Mucosa of gallbladder (tissue), 1 donor: ENCODE measurements at regions not wholly inside any gene's neighbourhood (a gene's known extent, or its start where the extent isn't known, plus 50 kb on each side); places are given as distances from the start of the nearest gene placed in this dataset.
A peak's percentile ranks its signal among the peaks of the same experiment; 100 is the strongest.

Experiments used
- DNase-seq: peaks from one replicate; pipeline ENCODE4 v3.0.0-alpha.2; 2020; ENCODE audit warnings: low spot score
- donor health status: DM: no; HTN: no; CAD: no.

GRCh38 chr15:27671819-27672437, 427.2 kb downstream of the OCA2 start:
- DNase-seq, result no peak

- DNase-seq, result peak; percentile 14
These were observed 428.5 kb downstream of the OCA2 start for GRCh38 chr15:27670486-27671209.

- peak; percentile 50 for DNase-seq
These were observed 429.5 kb downstream of the OCA2 start for GRCh38 chr15:27669641-27670040.

- DNase-seq, result no peak
These were observed 430.5 kb downstream of the OCA2 start for GRCh38 chr15:27668471-27669220.

- no peak for DNase-seq
These were observed 434.1 kb downstream of the OCA2 start for GRCh38 chr15:27665002-27665401.

GRCh38 chr15:27662892-27663291, 436.2 kb downstream of the OCA2 start:
- no peak for DNase-seq

- DNase-seq, result no peak
These were observed 438.4 kb downstream of the OCA2 start for GRCh38 chr15:27660676-27661075.

- no peak for DNase-seq
These were observed 442.7 kb downstream of the OCA2 start for GRCh38 chr15:27656296-27656987.

- no peak for DNase-seq
These were observed 444.1 kb downstream of the OCA2 start for GRCh38 chr15:27655056-27655455.

- DNase-seq, result no peak
These were observed 448.9 kb downstream of the OCA2 start for GRCh38 chr15:27650244-27650643.

GRCh38 chr15:27648359-27648758, 450.8 kb downstream of the OCA2 start:
- no peak for DNase-seq

- DNase-seq, result no peak
These were observed 452.6 kb downstream of the OCA2 start for GRCh38 chr15:27646531-27646930.

- no peak for DNase-seq
These were observed 453.4 kb downstream of the OCA2 start for GRCh38 chr15:27645672-27646071.

GRCh38 chr15:27642981-27643380, 456.1 kb downstream of the OCA2 start:
- no peak for DNase-seq

GRCh38 chr15:27639595-27639994, 459.5 kb downstream of the OCA2 start:
- no peak for DNase-seq

- DNase-seq, result no peak
These were observed 460.2 kb downstream of the OCA2 start for GRCh38 chr15:27638958-27639357.

- DNase-seq, result no peak
These were observed 463.2 kb downstream of the OCA2 start for GRCh38 chr15:27635916-27636315.

- DNase-seq, result no peak
These were observed 470.6 kb downstream of the OCA2 start for GRCh38 chr15:27628486-27628885.

GRCh38 chr15:27627623-27628022, 471.5 kb downstream of the OCA2 start:
- DNase-seq, result no peak

- no peak for DNase-seq
These were observed 475.4 kb downstream of the OCA2 start for GRCh38 chr15:27623560-27624305.

- DNase-seq, result no peak
These were observed 476.0 kb downstream of the OCA2 start for GRCh38 chr15:27623149-27623548.

GRCh38 chr15:27622371-27622770, 476.7 kb downstream of the OCA2 start:
- DNase-seq, result no peak
